ENCODE measurements at regions not wholly inside any gene's neighbourhood (a gene's known extent, or its start where the extent isn't known, plus 50 kb on each side); places are given as distances from the start of the nearest gene placed in this dataset.

DNA sequence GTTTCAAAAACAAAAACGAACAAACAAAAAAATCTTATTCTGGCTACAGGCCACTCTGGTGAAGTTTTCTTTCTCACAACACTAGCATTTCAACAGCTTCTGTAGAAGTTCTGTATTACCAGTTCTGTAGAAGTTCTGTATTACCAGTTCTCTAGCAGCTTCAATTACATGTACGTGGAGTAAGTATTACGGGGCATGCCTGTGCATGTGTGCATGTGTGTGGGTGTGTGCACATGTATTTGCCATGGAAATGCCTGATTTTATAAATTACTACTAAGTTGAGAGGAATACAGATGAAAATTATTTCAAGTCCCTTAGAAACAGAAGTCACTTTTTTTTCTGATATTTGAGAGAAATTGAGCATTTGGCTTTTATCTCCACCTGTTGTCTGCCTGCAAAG lies 414.2 kb downstream of the FOXO1 start:
- TF ChIP-seq, protein P1, sequence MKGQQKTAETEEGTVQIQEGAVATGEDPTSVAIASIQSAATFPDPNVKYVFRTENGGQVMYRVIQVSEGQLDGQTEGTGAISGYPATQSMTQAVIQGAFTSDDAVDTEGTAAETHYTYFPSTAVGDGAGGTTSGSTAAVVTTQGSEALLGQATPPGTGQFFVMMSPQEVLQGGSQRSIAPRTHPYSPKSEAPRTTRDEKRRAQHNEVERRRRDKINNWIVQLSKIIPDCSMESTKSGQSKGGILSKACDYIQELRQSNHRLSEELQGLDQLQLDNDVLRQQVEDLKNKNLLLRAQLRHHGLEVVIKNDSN (CRISPR knock-in tag; IDR thresholded peaks at IDR 0.05): no peak
- TF ChIP-seq CREM (CRISPR knock-in tag; IDR thresholded peaks at IDR 0.05): no peak
- TF ChIP-seq ZNF138 (CRISPR knock-in tag; conservative IDR thresholded peaks at IDR 0.05): no peak
- TF ChIP-seq, protein P2, sequence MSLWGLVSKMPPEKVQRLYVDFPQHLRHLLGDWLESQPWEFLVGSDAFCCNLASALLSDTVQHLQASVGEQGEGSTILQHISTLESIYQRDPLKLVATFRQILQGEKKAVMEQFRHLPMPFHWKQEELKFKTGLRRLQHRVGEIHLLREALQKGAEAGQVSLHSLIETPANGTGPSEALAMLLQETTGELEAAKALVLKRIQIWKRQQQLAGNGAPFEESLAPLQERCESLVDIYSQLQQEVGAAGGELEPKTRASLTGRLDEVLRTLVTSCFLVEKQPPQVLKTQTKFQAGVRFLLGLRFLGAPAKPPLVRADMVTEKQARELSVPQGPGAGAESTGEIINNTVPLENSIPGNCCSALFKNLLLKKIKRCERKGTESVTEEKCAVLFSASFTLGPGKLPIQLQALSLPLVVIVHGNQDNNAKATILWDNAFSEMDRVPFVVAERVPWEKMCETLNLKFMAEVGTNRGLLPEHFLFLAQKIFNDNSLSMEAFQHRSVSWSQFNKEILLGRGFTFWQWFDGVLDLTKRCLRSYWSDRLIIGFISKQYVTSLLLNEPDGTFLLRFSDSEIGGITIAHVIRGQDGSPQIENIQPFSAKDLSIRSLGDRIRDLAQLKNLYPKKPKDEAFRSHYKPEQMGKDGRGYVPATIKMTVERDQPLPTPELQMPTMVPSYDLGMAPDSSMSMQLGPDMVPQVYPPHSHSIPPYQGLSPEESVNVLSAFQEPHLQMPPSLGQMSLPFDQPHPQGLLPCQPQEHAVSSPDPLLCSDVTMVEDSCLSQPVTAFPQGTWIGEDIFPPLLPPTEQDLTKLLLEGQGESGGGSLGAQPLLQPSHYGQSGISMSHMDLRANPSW (CRISPR knock-in tag; conservative IDR thresholded peaks at IDR 0.05; ENCODE audit: low read depth): no peak
- TF ChIP-seq JUN (CRISPR knock-in tag; IDR thresholded peaks at IDR 0.05): no peak
- no peak for TF ChIP-seq ZNF396 (CRISPR knock-in tag; IDR thresholded peaks at IDR 0.05; ENCODE audit: borderline replicate concordance)
- TF ChIP-seq, protein P3, sequence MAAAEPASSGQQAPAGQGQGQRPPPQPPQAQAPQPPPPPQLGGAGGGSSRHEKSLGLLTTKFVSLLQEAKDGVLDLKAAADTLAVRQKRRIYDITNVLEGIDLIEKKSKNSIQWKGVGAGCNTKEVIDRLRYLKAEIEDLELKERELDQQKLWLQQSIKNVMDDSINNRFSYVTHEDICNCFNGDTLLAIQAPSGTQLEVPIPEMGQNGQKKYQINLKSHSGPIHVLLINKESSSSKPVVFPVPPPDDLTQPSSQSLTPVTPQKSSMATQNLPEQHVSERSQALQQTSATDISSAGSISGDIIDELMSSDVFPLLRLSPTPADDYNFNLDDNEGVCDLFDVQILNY (CRISPR knock-in tag; IDR thresholded peaks at IDR 0.05): no peak
- TF ChIP-seq, protein P4, sequence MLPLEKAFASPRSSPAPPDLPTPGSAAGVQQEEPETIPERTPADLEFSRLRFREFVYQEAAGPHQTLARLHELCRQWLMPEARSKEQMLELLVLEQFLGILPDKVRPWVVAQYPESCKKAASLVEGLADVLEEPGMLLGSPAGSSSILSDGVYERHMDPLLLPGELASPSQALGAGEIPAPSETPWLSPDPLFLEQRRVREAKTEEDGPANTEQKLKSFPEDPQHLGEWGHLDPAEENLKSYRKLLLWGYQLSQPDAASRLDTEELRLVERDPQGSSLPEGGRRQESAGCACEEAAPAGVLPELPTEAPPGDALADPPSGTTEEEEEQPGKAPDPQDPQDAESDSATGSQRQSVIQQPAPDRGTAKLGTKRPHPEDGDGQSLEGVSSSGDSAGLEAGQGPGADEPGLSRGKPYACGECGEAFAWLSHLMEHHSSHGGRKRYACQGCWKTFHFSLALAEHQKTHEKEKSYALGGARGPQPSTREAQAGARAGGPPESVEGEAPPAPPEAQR (CRISPR knock-in tag; IDR thresholded peaks at IDR 0.05): no peak
- TF ChIP-seq NR2C2 (CRISPR knock-in tag; IDR thresholded peaks at IDR 0.05): no peak
- TF ChIP-seq, protein P5, sequence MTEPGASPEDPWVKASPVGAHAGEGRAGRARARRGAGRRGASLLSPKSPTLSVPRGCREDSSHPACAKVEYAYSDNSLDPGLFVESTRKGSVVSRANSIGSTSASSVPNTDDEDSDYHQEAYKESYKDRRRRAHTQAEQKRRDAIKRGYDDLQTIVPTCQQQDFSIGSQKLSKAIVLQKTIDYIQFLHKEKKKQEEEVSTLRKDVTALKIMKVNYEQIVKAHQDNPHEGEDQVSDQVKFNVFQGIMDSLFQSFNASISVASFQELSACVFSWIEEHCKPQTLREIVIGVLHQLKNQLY (CRISPR knock-in tag; IDR thresholded peaks at IDR 0.05): no peak
- TF ChIP-seq ESRRA (CRISPR knock-in tag; IDR thresholded peaks at IDR 0.05; ENCODE audit: borderline replicate concordance): no peak
- TF ChIP-seq ATF1 (CRISPR knock-in tag; IDR thresholded peaks at IDR 0.05): no peak
- Mint-ChIP-seq H3K4me1 (peaks cover 8% of the 10 kb centered on the region; the same call in 1 of the 2 replicates), H3K36me3 (no peaks in the 10 kb centered on the region), H3K9me3 (peaks cover 18% of the 10 kb centered on the region), H3K27ac (no peak overlapping the region), H3K27me3 (ENCODE audit: low read depth) (no peaks in the 10 kb centered on the region; the same call in 1 of the 2 replicates), H3K4me3 (no peak overlapping the region)
- ChIA-PET CTCF (interaction anchor here (0.6 kb wide), 1 partner anchor 39 kb away, joined by 3 read pairs; no protein-coding TSS in a partner anchor), POLR2A (interaction anchor here (0.6 to 0.7 kb wide), 2 partner anchors 19 to 144 kb away, joined by 3 to 5 read pairs; no protein-coding TSS in a partner anchor)
- ATAC-seq (no peak), DNase-seq (ENCODE audit: low spot score) (no peak)

DNA sequence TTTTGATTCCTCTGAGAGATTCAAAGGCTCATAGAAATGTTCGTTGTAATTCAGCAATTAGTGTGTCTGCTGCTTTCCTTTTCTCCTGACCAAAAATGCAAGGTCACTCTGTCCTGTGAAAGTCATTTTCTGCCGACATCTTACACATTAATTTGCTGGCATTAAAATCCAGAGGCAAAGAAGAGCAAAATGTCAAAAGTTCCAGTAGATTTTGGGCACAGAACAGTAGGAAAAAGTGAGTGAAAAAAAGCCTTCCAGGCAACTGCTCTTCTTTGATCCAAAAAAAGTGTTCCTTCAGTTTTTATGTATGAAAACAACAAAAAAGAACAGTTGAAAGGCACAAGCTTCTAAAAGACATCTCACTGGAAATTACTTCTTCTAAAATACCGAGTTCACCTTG lies 413.8 kb downstream of the FOXO1 start:
- Mint-ChIP-seq H3K27ac (no peak overlapping the region), H3K36me3 (no peaks in the 10 kb centered on the region), H3K9me3 (peaks cover 15% of the 10 kb centered on the region), H3K4me1 (peaks cover 8% of the 10 kb centered on the region; the same call in 1 of the 2 replicates), H3K4me3 (no peak overlapping the region), H3K27me3 (ENCODE audit: low read depth) (no peaks in the 10 kb centered on the region; the same call in 1 of the 2 replicates)
- CTCF ChIA-PET: interaction anchor here (0.6 kb wide), 1 partner anchor 39 kb away, joined by 3 read pairs; no protein-coding TSS in a partner anchor
- TF ChIP-seq NFE2L1 (CRISPR knock-in tag; IDR thresholded peaks at IDR 0.05): no peak
- TF ChIP-seq, protein P6, sequence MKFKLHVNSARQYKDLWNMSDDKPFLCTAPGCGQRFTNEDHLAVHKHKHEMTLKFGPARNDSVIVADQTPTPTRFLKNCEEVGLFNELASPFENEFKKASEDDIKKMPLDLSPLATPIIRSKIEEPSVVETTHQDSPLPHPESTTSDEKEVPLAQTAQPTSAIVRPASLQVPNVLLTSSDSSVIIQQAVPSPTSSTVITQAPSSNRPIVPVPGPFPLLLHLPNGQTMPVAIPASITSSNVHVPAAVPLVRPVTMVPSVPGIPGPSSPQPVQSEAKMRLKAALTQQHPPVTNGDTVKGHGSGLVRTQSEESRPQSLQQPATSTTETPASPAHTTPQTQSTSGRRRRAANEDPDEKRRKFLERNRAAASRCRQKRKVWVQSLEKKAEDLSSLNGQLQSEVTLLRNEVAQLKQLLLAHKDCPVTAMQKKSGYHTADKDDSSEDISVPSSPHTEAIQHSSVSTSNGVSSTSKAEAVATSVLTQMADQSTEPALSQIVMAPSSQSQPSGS (CRISPR knock-in tag; IDR thresholded peaks at IDR 0.05; ENCODE audit: borderline replicate concordance, low read depth): no peak
- TF ChIP-seq ZBTB21 (CRISPR knock-in tag; IDR thresholded peaks at IDR 0.05; ENCODE audit: borderline replicate concordance): no peak
- TF ChIP-seq GRHL2 (CRISPR knock-in tag; IDR thresholded peaks at IDR 0.05; ENCODE audit: insufficient replicate concordance, severe bottlenecking): no peak
- DNase-seq (ENCODE audit: low spot score) (no peak), ATAC-seq (no peak)
- POLR2A ChIA-PET: no interaction called here
